ENCODE measurements at regions not wholly inside any gene's neighbourhood (a gene's known extent, or its start where the extent isn't known, plus 50 kb on each side); places are given as distances from the start of the nearest gene placed in this dataset.

DNA sequence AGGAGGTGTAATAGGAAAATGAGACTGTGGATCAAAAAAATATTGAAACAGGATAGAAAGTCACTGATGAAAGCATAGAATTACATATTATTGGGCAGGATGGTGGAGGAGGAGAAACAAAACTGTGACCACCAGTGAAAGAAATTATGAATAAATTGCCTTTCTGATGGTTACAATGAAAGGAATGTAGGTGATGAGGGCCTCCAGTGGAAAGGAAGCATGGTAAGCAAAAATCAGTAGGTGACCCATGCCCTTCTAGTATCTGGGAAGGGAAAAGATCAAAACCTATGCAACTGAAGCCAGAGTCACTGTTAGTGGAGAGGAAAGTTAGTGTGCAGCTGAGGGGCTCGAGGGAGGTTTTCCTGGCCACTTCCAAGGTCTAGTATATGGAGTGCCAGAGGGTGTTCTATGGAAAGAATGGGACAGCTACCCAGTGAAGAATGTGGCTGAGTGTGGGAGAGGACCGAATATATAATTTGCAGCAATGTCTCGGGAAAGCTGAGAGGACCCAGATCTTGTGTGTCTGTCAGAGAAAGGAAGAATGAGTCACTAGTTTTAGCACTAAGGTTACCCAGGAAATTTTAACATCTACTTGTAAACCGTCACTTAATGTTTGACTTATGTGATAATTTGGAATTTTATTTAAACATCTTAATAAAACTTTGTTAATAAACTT is 146.2 kb downstream of the NFKBIZ start:
- TF ChIP-seq, protein P1, sequence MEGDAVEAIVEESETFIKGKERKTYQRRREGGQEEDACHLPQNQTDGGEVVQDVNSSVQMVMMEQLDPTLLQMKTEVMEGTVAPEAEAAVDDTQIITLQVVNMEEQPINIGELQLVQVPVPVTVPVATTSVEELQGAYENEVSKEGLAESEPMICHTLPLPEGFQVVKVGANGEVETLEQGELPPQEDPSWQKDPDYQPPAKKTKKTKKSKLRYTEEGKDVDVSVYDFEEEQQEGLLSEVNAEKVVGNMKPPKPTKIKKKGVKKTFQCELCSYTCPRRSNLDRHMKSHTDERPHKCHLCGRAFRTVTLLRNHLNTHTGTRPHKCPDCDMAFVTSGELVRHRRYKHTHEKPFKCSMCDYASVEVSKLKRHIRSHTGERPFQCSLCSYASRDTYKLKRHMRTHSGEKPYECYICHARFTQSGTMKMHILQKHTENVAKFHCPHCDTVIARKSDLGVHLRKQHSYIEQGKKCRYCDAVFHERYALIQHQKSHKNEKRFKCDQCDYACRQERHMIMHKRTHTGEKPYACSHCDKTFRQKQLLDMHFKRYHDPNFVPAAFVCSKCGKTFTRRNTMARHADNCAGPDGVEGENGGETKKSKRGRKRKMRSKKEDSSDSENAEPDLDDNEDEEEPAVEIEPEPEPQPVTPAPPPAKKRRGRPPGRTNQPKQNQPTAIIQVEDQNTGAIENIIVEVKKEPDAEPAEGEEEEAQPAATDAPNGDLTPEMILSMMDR (IDR thresholded peaks at IDR 0.05; ENCODE audit: poor library complexity, severe bottlenecking), result no peak
- TF ChIP-seq POLR2AphosphoS5 (IDR thresholded peaks at IDR 0.05) (no peak), MXI1 (conservative IDR thresholded peaks at IDR 0.05; ENCODE audit: poor library complexity, severe bottlenecking) (no peak), TAF1 (IDR thresholded peaks at IDR 0.05; ENCODE audit: low read depth) (no peak), EZH2 (IDR thresholded peaks at IDR 0.05; ENCODE audit: borderline replicate concordance, insufficient read depth, low read length, poor library complexity, severe bottlenecking) (no peak), RAD21 (conservative IDR thresholded peaks at IDR 0.05) (no peak), EP300 (conservative IDR thresholded peaks at IDR 0.05; ENCODE audit: poor library complexity, severe bottlenecking) (no peak), SMC3 (conservative IDR thresholded peaks at IDR 0.05; ENCODE audit: poor library complexity) (no peak)
- TF ChIP-seq, protein P2, sequence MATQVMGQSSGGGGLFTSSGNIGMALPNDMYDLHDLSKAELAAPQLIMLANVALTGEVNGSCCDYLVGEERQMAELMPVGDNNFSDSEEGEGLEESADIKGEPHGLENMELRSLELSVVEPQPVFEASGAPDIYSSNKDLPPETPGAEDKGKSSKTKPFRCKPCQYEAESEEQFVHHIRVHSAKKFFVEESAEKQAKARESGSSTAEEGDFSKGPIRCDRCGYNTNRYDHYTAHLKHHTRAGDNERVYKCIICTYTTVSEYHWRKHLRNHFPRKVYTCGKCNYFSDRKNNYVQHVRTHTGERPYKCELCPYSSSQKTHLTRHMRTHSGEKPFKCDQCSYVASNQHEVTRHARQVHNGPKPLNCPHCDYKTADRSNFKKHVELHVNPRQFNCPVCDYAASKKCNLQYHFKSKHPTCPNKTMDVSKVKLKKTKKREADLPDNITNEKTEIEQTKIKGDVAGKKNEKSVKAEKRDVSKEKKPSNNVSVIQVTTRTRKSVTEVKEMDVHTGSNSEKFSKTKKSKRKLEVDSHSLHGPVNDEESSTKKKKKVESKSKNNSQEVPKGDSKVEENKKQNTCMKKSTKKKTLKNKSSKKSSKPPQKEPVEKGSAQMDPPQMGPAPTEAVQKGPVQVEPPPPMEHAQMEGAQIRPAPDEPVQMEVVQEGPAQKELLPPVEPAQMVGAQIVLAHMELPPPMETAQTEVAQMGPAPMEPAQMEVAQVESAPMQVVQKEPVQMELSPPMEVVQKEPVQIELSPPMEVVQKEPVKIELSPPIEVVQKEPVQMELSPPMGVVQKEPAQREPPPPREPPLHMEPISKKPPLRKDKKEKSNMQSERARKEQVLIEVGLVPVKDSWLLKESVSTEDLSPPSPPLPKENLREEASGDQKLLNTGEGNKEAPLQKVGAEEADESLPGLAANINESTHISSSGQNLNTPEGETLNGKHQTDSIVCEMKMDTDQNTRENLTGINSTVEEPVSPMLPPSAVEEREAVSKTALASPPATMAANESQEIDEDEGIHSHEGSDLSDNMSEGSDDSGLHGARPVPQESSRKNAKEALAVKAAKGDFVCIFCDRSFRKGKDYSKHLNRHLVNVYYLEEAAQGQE (IDR thresholded peaks at IDR 0.05; ENCODE audit: borderline replicate concordance), result no peak
